Right atrium auricular region (tissue), 2 donors: ENCODE measurements at regions not wholly inside any gene's neighbourhood (a gene's known extent, or its start where the extent isn't known, plus 50 kb on each side); places are given as distances from the start of the nearest gene placed in this dataset.
"Not testable (repeated sequence)": the region's sequence is repeated elsewhere in the genome, so short reads cannot be mapped to it uniquely, and the experiment has no call there.

ENCODE experiments used
- DNase-seq: peaks from one replicate; pipeline ENCODE4 v3.0.0-alpha.2; 2019; ENCODE audit warnings: low spot score
- H3K27ac ChIP-seq, 2 donors: fragments of 200-600 bp; sonication (generic); 1 replicate in 1 of 2; 2 replicates in 1 of 2; pipeline ENCODE4 v1.5.1; 2016 to 2019
- H3K27me3 ChIP-seq, 2 donors: fragments of 200-600 bp; sonication (generic); one replicate each; pipeline versions ENCODE4 v1.5.1 to v1.6.0; 2017 to 2019
- H3K36me3 ChIP-seq: fragments of 200-600 bp; sonication (generic); one replicate; pipeline ENCODE4 v1.5.1; 2016
- H3K4me1 ChIP-seq, 2 donors: fragments of 200-600 bp; sonication (generic); one replicate each; pipeline versions ENCODE4 v1.5.1 to v1.6.0; 2017 to 2019
- H3K4me3 ChIP-seq, 2 donors: fragments of 200-600 bp; sonication (generic); 1 replicate in 1 of 2; 2 replicates in 1 of 2; pipeline ENCODE4 v1.5.1; 2017 to 2019; ENCODE audit warnings: mild to moderate bottlenecking in 1 of 2, moderate library complexity in 1 of 2
- H3K9me3 ChIP-seq, 2 donors: fragments of 200-600 bp; sonication (generic); one replicate each; pipeline ENCODE4 v1.5.1; 2019
- TF ChIP-seq, protein P1 (sequence below), 2 donors: fragments of 200-600 bp; sonication (generic); IDR thresholded peaks; one replicate each; pipeline ENCODE4 v1.5.1; 2019; ENCODE audit warnings: antibody characterized with exemption in 2 of 2

DNA sequence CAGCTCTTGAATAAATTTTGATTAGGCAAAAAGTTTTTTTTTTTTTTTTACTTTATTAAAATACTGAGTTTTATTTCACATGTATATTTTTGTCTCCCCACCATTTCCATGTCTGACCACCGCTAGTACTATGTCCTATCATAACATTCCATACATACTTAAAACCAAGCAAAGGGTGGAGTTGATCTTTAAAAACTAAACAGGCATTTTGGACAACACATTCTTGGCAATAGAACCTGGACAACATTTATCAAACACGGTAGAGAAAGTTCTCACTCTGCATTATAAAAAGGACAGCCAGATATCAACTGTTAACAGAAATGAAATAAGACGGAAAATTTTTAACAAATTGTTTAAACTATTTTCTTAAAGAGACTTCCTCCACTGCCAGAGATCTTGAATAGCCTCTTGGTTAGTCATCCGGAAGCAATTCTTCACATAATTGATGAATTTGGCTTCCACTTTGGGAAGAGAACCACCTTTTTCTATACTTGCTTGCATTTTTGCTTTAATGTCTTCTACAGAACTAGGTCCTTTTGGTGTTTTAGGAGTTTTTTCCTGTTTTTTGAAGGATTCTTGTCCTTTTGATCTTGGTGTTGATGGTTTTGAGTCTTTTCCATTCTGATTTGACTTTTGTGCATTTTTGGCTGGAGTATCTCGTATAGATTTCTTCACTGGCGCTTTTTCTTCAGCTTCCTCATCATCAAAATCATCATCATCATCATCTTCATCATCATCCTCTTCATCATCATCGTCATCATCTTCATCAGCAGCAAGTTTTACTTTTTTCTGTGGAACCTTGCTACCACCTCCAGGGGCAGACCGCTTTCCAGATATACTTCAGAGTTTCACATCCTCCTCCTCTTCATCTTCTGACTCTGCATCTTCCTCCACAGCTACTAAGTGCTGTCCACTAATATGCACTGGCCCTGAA is 58.7 kb downstream of the POU5F2 start:
- H3K27ac ChIP-seq = peak overlapping the region in 1 of 2 donors; percentile 54
- H3K4me3 ChIP-seq, H3K9me3 ChIP-seq, DNase-seq, H3K36me3 ChIP-seq, H3K4me1 ChIP-seq, H3K27me3 ChIP-seq: not testable (repeated sequence)

DNA sequence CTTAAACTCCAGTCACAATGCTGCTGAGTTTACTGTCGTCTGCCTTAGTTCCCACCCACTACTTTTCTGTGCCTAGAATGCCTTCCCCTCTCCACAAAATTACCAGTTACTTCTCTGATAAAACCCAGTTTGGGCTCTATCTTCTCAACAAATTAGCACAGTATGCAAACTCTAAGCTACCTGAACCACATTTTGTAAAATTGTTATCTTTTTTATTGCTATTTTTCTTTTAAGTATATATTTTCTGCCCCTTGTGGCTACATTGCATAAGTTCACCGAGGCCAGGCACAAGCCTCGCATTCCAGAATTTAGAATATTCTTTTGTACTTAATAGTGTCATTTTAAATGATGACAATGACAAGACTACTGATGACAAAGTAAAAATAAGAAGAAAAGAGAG is 60.0 kb downstream of the POU5F2 start:
- Histone ChIP-seq H3K27ac (peak overlapping the region in 1 of 2 donors; percentile 19), H3K9me3 (no peaks in the 10 kb centered on the region), H3K27me3 (no peaks in the 10 kb centered on the region), H3K4me3 (no peak overlapping the region), H3K36me3 (no peaks in the 10 kb centered on the region), H3K4me1 (peaks cover 0 to 17% of the 10 kb centered on the region in 2 donors)
- DNase-seq = no peak
- TF ChIP-seq, protein P1, sequence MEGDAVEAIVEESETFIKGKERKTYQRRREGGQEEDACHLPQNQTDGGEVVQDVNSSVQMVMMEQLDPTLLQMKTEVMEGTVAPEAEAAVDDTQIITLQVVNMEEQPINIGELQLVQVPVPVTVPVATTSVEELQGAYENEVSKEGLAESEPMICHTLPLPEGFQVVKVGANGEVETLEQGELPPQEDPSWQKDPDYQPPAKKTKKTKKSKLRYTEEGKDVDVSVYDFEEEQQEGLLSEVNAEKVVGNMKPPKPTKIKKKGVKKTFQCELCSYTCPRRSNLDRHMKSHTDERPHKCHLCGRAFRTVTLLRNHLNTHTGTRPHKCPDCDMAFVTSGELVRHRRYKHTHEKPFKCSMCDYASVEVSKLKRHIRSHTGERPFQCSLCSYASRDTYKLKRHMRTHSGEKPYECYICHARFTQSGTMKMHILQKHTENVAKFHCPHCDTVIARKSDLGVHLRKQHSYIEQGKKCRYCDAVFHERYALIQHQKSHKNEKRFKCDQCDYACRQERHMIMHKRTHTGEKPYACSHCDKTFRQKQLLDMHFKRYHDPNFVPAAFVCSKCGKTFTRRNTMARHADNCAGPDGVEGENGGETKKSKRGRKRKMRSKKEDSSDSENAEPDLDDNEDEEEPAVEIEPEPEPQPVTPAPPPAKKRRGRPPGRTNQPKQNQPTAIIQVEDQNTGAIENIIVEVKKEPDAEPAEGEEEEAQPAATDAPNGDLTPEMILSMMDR (IDR thresholded peaks at IDR 0.05) = peak; percentile 31 to 48

DNA sequence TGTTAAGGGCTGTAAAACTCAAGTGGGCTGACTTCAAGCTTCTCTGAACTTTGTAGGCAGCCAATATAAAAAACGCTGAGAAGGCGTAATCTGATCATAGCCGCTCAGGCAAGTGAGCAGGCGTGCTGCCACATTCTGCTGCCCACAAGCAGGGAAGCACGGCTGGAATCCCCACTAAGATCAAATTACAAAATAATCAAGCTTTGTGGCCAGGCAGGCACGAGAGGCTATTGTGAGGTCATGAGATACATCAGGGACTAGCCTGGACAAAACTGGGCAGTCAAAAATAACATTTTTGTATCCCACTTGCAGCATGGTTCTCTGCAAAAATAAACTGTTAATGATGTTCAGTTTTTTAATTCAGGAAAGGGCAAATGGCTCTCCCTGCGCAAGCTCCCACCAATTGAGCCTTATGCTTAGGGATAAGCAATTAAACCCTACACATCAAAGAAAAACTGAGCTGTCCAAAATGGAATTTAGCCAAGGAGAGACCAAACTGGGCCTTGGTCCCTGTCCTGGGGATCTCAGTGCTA is 64.0 kb downstream of the POU5F2 start:
- H3K9me3 ChIP-seq = no peaks in the 10 kb centered on the region
- H3K27ac ChIP-seq = peak overlapping the region; percentile 9 to 61
- no peaks in the 10 kb centered on the region for H3K36me3 ChIP-seq
- TF ChIP-seq, protein P1 (IDR thresholded peaks at IDR 0.05) = no peak
- DNase-seq = no peak
- no peaks in the 10 kb centered on the region for H3K27me3 ChIP-seq
- peaks cover 0 to 33% of the 10 kb centered on the region in 2 donors for H3K4me1 ChIP-seq
- H3K4me3 ChIP-seq = no peak overlapping the region

DNA sequence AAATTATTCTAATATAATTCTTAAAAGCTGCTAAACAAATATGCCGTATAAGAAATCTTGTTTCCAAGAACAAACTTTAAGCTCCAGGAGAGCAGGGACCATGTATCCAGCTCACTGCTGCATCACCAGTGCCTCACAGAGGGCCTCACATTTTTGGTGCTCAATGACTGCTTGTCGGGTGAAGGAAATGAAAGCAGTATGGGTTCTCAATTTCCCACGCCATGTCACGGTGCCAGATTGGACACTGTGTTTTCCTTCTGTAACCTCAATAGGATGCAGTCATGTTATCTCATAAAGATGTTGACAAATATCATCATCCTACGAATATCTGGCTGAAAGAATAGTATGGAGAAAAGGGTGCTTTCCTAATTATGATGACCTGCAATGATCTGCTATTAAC is 64.7 kb downstream of the POU5F2 start:
- no peaks in the 10 kb centered on the region for H3K36me3 ChIP-seq
- TF ChIP-seq, protein P1 (IDR thresholded peaks at IDR 0.05) = no peak
- H3K4me1 ChIP-seq = peaks cover 0 to 33% of the 10 kb centered on the region in 2 donors
- H3K27me3 ChIP-seq = no peaks in the 10 kb centered on the region
- peak overlapping the region in 1 of 2 donors; percentile 61 for H3K27ac ChIP-seq
- DNase-seq = no peak
- H3K9me3 ChIP-seq = no peaks in the 10 kb centered on the region
- H3K4me3 ChIP-seq = no peak overlapping the region

DNA sequence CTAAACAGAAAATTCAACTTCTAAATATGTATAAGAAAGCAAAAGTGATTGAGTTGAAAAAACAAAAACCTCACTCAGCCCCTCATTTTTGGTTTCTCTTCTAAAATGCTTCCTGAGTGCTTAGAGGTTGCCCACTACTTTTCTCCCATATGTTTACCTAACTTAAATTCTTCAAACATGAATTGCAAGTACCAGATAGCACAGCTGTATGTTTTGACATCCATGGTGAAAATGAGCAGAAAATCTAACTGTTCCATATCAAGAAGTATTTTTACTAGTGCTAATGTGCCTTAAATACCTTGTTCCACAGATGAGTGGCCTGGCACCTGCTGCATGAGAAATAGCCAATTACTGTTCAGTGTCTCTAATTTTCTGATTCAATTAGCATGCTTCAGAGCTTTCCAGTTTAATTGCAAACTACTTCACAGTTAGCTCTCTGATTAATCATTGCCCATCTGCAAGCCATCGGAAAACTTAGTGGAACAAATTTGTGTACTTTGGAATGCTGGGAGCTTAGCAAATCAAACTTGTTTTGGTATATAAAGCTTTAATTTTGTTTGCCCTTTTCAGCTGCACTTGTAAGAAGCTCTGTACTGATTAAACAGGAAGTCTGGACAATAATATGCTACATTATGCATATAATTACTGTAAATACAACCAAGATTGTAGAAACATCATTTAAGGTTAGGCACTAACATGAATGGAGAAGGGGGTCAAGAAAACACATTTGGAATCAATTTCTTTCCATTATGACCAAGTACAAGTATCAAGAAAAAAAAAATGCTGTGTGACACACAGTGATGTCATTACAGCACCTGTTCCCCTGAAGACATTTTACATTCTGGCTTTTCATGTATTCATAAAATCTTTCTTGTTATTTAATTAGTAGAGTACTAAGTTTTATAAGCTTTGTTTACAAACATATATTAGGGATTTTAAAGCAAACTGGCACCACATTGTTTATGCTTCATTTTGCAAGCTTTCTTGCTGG is 65.6 kb downstream of the POU5F2 start:
- TF ChIP-seq, protein P1 (IDR thresholded peaks at IDR 0.05) = no peak
- H3K9me3 ChIP-seq = no peaks in the 10 kb centered on the region
- no peak overlapping the region for H3K4me3 ChIP-seq
- DNase-seq = no peak
- peaks cover 0 to 28% of the 10 kb centered on the region in 2 donors for H3K4me1 ChIP-seq
- H3K36me3 ChIP-seq = no peaks in the 10 kb centered on the region
- peak overlapping the region in 1 of 2 donors; percentile 61 for H3K27ac ChIP-seq
- no peaks in the 10 kb centered on the region for H3K27me3 ChIP-seq
